Smooth muscle cell (in vitro differentiated cells): ENCODE measurements at regions not wholly inside any gene's neighbourhood (a gene's known extent, or its start where the extent isn't known, plus 50 kb on each side); places are given as distances from the start of the nearest gene placed in this dataset.

ENCODE experiments used
- DNase-seq: peaks from one replicate; lab custom pipeline; 2025; ENCODE audit not compliant: unreplicated experiment; lab: John Stamatoyannopoulos, UW
- H2AFZ ChIP-seq: fragments of 200-600 bp; sonication (generic); 2 replicates; pipeline ENCODE4 v1.6.0; 2016; ENCODE audit warnings: antibody characterized with exemption, low read depth, mild to moderate bottlenecking
- H3F3A ChIP-seq: fragments of 200-600 bp; sonication (generic); 2 replicates; pipeline ENCODE4 v1.6.0; 2017; ENCODE audit warnings: antibody characterized with exemption, low read depth
- H3K27ac ChIP-seq: fragments of 200-600 bp; sonication (generic); 2 replicates; pipeline ENCODE4 v1.5.1; 2016; ENCODE audit warnings: low read depth, mild to moderate bottlenecking
- H3K27me3 ChIP-seq: fragments of 200-600 bp; sonication (generic); 2 replicates; pipeline ENCODE4 v1.6.1; 2016; ENCODE audit warnings: low read depth, mild to moderate bottlenecking
- H3K36me3 ChIP-seq: fragments of 200-600 bp; sonication (generic); 2 replicates; pipeline ENCODE4 v1.5.1; 2016; ENCODE audit warnings: low read depth
- H3K4me1 ChIP-seq: fragments of 200-600 bp; sonication (generic); 2 replicates; pipeline ENCODE4 v1.5.1; 2016; ENCODE audit warnings: low read depth
- H3K4me2 ChIP-seq: fragments of 200-600 bp; sonication (generic); 2 replicates; pipeline ENCODE4 v1.6.0; 2016; ENCODE audit warnings: mild to moderate bottlenecking
- H3K4me3 ChIP-seq: fragments of 200-600 bp; sonication (generic); 2 replicates; pipeline ENCODE4 v1.5.1; 2016; ENCODE audit warnings: mild to moderate bottlenecking
- H3K79me2 ChIP-seq: fragments of 200-600 bp; sonication (generic); 2 replicates; pipeline ENCODE4 v1.6.0; 2016; ENCODE audit warnings: low read depth, mild to moderate bottlenecking
- H3K9ac ChIP-seq: fragments of 200-600 bp; sonication (generic); 2 replicates; pipeline ENCODE4 v1.6.0; 2016; ENCODE audit warnings: low read depth
- H3K9me3 ChIP-seq: fragments of 200-600 bp; sonication (generic); replicated peaks from 2 replicates; pipeline ENCODE4 v1.5.1; 2016; ENCODE audit warnings: low read depth
- H4K20me1 ChIP-seq: fragments of 200-600 bp; sonication (generic); 2 replicates; pipeline ENCODE4 v1.6.0; 2016; ENCODE audit warnings: low read depth
- WGBS: methylation state at CpG from one replicate; pipeline ENCODE4 v1.1.7; 2016; ENCODE audit warnings: low lambda C conversion rate; 5-methylcytosine and 5-hydroxymethylcytosine counted together
- TF ChIP-seq, protein P1 (sequence below): fragments of 200-600 bp; sonication (generic); IDR thresholded peaks from 2 replicates; pipeline ENCODE4 v1.5.1; 2017; ENCODE audit warnings: borderline replicate concordance, mild to moderate bottlenecking, antibody characterized with exemption; ENCODE audit not compliant: insufficient read depth, poor library complexity, severe bottlenecking

DNA sequence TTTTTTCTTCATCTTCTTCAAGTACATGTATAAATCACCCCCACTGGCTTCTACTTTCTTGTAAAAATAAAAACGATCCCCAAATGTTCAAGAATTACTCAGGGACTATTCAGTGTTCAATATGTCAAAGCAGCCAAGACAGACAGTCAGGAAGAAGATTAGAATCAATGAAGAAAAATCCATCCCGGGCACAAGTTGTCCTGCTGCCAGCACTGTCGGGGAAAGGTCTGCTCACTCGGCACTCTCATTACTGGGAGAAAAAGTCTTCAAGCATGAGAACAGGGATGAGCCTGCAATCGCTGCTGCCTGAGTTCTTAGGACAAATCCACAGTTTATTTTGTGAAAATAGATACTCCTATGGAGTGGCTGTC lies 482.8 kb upstream of the KLHL29 start:
- Histone ChIP-seq H3K27ac (no peak overlapping the region), H3K9ac (no peak overlapping the region), H3K27me3 (no peaks in the 10 kb centered on the region), H3K9me3 (no peaks in the 10 kb centered on the region), H4K20me1 (no peaks in the 10 kb centered on the region), H3K36me3 (no peaks in the 10 kb centered on the region), H2AFZ (no peak overlapping the region), H3K4me3 (no peak overlapping the region), H3K4me2 (no peak overlapping the region), H3K79me2 (no peaks in the 10 kb centered on the region), H3K4me1 (no peaks in the 10 kb centered on the region), H3F3A (no peaks in the 10 kb centered on the region)
- TF ChIP-seq, protein P1, sequence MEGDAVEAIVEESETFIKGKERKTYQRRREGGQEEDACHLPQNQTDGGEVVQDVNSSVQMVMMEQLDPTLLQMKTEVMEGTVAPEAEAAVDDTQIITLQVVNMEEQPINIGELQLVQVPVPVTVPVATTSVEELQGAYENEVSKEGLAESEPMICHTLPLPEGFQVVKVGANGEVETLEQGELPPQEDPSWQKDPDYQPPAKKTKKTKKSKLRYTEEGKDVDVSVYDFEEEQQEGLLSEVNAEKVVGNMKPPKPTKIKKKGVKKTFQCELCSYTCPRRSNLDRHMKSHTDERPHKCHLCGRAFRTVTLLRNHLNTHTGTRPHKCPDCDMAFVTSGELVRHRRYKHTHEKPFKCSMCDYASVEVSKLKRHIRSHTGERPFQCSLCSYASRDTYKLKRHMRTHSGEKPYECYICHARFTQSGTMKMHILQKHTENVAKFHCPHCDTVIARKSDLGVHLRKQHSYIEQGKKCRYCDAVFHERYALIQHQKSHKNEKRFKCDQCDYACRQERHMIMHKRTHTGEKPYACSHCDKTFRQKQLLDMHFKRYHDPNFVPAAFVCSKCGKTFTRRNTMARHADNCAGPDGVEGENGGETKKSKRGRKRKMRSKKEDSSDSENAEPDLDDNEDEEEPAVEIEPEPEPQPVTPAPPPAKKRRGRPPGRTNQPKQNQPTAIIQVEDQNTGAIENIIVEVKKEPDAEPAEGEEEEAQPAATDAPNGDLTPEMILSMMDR, result no peak
- 81% methylated on average over 5 of the region's 5 CpGs for WGBS
- DNase-seq, result no peak

DNA sequence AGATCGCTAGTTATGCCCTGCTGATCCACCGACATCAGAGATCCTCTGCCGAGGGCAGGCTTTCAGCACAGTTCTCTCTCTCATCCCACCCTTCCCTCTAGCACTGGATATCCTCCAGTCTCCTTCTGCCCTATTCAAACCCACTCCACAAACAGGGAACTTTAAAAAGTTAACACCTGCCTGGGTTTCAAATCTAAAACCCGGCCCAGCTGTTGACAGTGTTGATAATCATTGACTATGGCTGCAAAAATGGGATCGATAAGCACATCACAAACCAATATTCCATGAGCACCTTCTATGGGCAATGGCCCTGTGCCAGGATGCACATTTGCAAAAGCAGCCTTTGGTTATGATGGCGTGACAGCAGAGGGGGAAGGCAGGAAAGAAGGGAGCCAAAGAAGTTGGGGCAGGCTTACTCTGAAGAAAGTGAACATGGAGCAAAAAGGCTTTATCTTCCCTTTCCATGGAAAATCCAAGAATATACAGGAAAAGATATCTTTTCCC lies 482.3 kb upstream of the KLHL29 start:
- no peak overlapping the region for H3K4me3 ChIP-seq

DNA sequence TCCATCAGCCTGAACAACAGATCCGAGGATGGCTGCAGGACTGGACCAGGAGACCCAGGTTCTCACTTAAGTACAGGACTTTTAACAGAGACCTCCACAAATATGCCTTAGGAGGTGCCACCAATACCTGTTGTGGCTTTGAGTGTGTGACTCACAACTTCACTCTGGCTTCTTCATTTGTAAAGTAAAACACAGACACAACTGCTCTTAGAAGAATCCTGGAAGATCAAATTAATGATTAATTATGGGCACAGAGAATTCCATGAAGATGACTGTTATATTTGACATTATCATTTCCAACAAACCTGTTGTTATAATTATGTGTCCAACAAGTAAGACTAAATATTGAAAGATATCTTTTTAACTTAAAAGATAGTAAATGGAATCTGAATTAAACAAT lies 481.4 kb upstream of the KLHL29 start:
- no peak overlapping the region for H3K27ac ChIP-seq
- H3K4me2 ChIP-seq, result no peak overlapping the region
- no peaks in the 10 kb centered on the region for H4K20me1 ChIP-seq
- H3K9me3 ChIP-seq, result no peaks in the 10 kb centered on the region
- TF ChIP-seq, protein P1, result no peak
- H3K36me3 ChIP-seq, result no peaks in the 10 kb centered on the region
- 72% methylated on average over 1 of the region's 1 CpG for whole genome bisulfite sequencing
- H3K27me3 ChIP-seq, result no peaks in the 10 kb centered on the region
- no peak overlapping the region for H2AFZ ChIP-seq
- no peak overlapping the region for H3K9ac ChIP-seq
- DNase-seq, result no peak
- no peaks in the 10 kb centered on the region for H3K79me2 ChIP-seq
- no peaks in the 10 kb centered on the region for H3F3A ChIP-seq
- H3K4me3 ChIP-seq, result no peak overlapping the region
- no peaks in the 10 kb centered on the region for H3K4me1 ChIP-seq

More for the DNA sequence above, 482.3 kb upstream of the KLHL29 start:
- H3K27me3 ChIP-seq, result no peaks in the 10 kb centered on the region
- no peaks in the 10 kb centered on the region for H3K9me3 ChIP-seq
- H3K27ac ChIP-seq, result no peak overlapping the region
- H3K4me2 ChIP-seq, result no peak overlapping the region
- DNase-seq, result no peak
- no peak overlapping the region for H2AFZ ChIP-seq
- no peaks in the 10 kb centered on the region for H3K4me1 ChIP-seq
- TF ChIP-seq, protein P1, result no peak
- no peak overlapping the region for H3K9ac ChIP-seq
- no peaks in the 10 kb centered on the region for H3K79me2 ChIP-seq
- no peaks in the 10 kb centered on the region for H3F3A ChIP-seq
- H4K20me1 ChIP-seq, result no peaks in the 10 kb centered on the region
- no peaks in the 10 kb centered on the region for H3K36me3 ChIP-seq
- 90% methylated on average over 6 of the region's 6 CpGs for WGBS

DNA sequence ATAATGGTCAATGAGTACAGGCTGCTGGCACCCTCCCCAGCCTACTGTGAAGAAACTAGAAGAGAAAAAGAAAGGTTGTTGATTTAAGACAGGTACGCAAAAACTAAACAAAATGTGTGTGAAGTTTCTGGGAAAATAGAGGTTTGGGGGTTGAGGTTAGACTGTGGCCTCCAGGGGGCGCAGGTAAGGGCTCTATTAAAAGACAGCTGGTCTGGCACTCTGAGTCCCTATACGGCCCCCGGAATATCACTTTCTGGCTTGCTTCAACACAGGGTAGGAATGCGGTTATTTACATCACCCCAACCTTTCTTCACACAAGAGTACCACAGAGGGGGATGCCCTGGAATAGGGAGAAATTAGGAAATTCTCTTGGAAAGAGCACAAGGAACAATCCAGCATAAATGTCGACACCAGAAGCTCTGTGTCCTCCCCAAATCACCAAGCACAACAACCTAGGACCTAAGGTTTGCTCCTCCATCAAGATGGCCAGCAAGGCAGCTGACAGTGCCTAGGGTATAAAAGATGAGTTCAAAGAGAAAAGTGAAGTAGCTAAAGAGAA lies 480.8 kb upstream of the KLHL29 start:
- Histone ChIP-seq H3K9me3 (no peaks in the 10 kb centered on the region), H3K4me1 (no peaks in the 10 kb centered on the region), H3K9ac (no peak overlapping the region), H3K27me3 (no peaks in the 10 kb centered on the region), H2AFZ (no peak overlapping the region), H4K20me1 (no peaks in the 10 kb centered on the region), H3K79me2 (no peaks in the 10 kb centered on the region), H3K27ac (no peak overlapping the region), H3K36me3 (no peaks in the 10 kb centered on the region), H3F3A (no peaks in the 10 kb centered on the region), H3K4me3 (no peak overlapping the region), H3K4me2 (no peak overlapping the region)
- DNase-seq, result peak; percentile 6
- WGBS, result 49% methylated on average over 5 of the region's 6 CpGs
- TF ChIP-seq, protein P1, result peak; percentile 74
